ENCODE measurements at regions not wholly inside any gene's neighbourhood (a gene's known extent, or its start where the extent isn't known, plus 50 kb on each side); places are given as distances from the start of the nearest gene placed in this dataset.

- H3K79me1 ChIP-seq (ENCODE audit: low read depth, low read length) = no peaks in the 10 kb centered on the region
- no peak overlapping the region for H3K4me2 ChIP-seq (ENCODE audit: insufficient read depth, low read length, poor library complexity, severe bottlenecking)
- no peak overlapping the region for H3K23ac ChIP-seq (ENCODE audit: low read depth, low read length, poor library complexity)
- no peak overlapping the region for H2BK5ac ChIP-seq (ENCODE audit: low read length)
- no peaks in the 10 kb centered on the region for H3K4me1 ChIP-seq (ENCODE audit: control insufficient read depth in 2 of 2, insufficient read depth in 1 of 2, low read depth in 1 of 2, low read length in 2 of 2)
- DNase-seq (ENCODE audit: low spot score) = no peak
- H2BK15ac ChIP-seq (ENCODE audit: low read length) = no peak overlapping the region
- no peak overlapping the region for H2BK12ac ChIP-seq (ENCODE audit: low read length)
- H3K14ac ChIP-seq (ENCODE audit: low read length) = no peak overlapping the region
- no peaks in the 10 kb centered on the region for H3K27me3 ChIP-seq (ENCODE audit: control insufficient read depth in 3 of 3, insufficient read depth in 3 of 3, low read depth in 1 of 3, low read length in 3 of 3)
- no peak overlapping the region for H3K4ac ChIP-seq (ENCODE audit: low read length)
- no peak overlapping the region for H3K18ac ChIP-seq (ENCODE audit: low read length)
- H3K4me3 ChIP-seq (ENCODE audit: low read length in 2 of 2) = no peak overlapping the region
- no peaks in the 10 kb centered on the region for H3K36me3 ChIP-seq (replicated peaks in 1 of 2; ENCODE audit: control insufficient read depth in 2 of 2, insufficient read depth in 2 of 2, low read length in 2 of 2)
- no peak overlapping the region for H2AFZ ChIP-seq (ENCODE audit: low read length)
- no peak overlapping the region for H4K91ac ChIP-seq (ENCODE audit: low read depth, low read length, poor library complexity)
- H3K27ac ChIP-seq (replicated peaks; ENCODE audit: low read length) = no peak overlapping the region
- H2BK120ac ChIP-seq (ENCODE audit: low read depth, low read length) = no peak overlapping the region
- no peak overlapping the region for H3K9ac ChIP-seq (ENCODE audit: low read depth, low read length, poor library complexity)
- no peak overlapping the region for H2AK5ac ChIP-seq (ENCODE audit: low read depth, low read length)
- no peaks in the 10 kb centered on the region for H3K9me3 ChIP-seq (replicated peaks in 1 of 2; ENCODE audit: control insufficient read depth in 2 of 2, insufficient read depth in 1 of 2, low read depth in 1 of 2, low read length in 2 of 2)
- WGBS, 2 donors (ENCODE audit: extremely low coverage in 2 of 2, insufficient read length in 2 of 2, insufficient replicate concordance in 1 of 2) = no CpG with 5 or more reads among the region's 1 CpG
- no peak overlapping the region for H4K8ac ChIP-seq (ENCODE audit: low read depth, low read length)
These were observed 67.2 kb upstream of the PHACTR1 start for GRCh38 chr6:12649325-12649724.

DNA sequence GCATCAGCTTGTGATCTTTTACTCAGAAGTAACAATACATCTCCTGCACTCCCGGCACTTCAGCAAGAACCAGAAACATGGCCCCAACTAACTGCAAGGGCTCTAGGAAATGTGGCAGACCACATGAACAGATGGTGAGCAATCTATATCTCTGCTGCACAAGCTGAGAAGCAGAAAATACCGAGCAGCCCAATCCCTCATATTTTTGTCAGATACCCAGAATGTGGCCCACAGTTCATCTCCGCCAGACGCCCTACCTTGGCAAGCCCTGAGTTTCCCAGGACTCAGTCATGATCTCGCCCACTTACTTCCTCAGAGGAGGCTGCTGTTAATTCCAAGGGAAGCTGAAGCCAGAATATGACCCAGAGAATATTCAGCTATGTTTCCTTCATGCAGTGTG, 63.1 kb upstream of the PHACTR1 start:
- Histone ChIP-seq H2BK15ac (ENCODE audit: low read length) (no peak overlapping the region), H2BK12ac (ENCODE audit: low read length) (no peak overlapping the region), H3K18ac (ENCODE audit: low read length) (no peak overlapping the region), H4K91ac (ENCODE audit: low read depth, low read length, poor library complexity) (no peak overlapping the region), H3K79me1 (ENCODE audit: low read depth, low read length) (no peaks in the 10 kb centered on the region), H3K4me2 (ENCODE audit: insufficient read depth, low read length, poor library complexity, severe bottlenecking) (no peak overlapping the region), H3K4me3 (ENCODE audit: low read length in 2 of 2) (no peak overlapping the region), H4K8ac (ENCODE audit: low read depth, low read length) (no peak overlapping the region), H3K14ac (ENCODE audit: low read length) (no peak overlapping the region), H3K4ac (ENCODE audit: low read length) (no peak overlapping the region), H3K23ac (ENCODE audit: low read depth, low read length, poor library complexity) (no peak overlapping the region), H3K27ac (replicated peaks; ENCODE audit: low read length) (no peak overlapping the region), H3K36me3 (replicated peaks in 1 of 2; ENCODE audit: control insufficient read depth in 2 of 2, insufficient read depth in 2 of 2, low read length in 2 of 2) (no peaks in the 10 kb centered on the region), H2BK5ac (ENCODE audit: low read length) (no peak overlapping the region), H3K4me1 (ENCODE audit: control insufficient read depth in 2 of 2, insufficient read depth in 1 of 2, low read depth in 1 of 2, low read length in 2 of 2) (peaks cover 1 to 6% of the 10 kb centered on the region in 2 donors), H3K27me3 (ENCODE audit: control insufficient read depth in 3 of 3, insufficient read depth in 3 of 3, low read depth in 1 of 3, low read length in 3 of 3) (peaks cover 0 to 3% (median 0%) of the 10 kb centered on the region in 3 experiments), H2BK120ac (ENCODE audit: low read depth, low read length) (no peak overlapping the region), H2AFZ (ENCODE audit: low read length) (no peak overlapping the region), H3K9ac (ENCODE audit: low read depth, low read length, poor library complexity) (no peak overlapping the region), H3K9me3 (replicated peaks in 1 of 2; ENCODE audit: control insufficient read depth in 2 of 2, insufficient read depth in 1 of 2, low read depth in 1 of 2, low read length in 2 of 2) (no peaks in the 10 kb centered on the region), H2AK5ac (ENCODE audit: low read depth, low read length) (no peak overlapping the region)
- no CpG with 5 or more reads among the region's 5 CpGs for WGBS, 2 donors (ENCODE audit: extremely low coverage in 2 of 2, insufficient read length in 2 of 2, insufficient replicate concordance in 1 of 2)
- DNase-seq (ENCODE audit: low spot score) = no peak

GRCh38 chr6:12654107-12654506, 62.5 kb upstream of the PHACTR1 start:
- H3K23ac ChIP-seq (ENCODE audit: low read depth, low read length, poor library complexity) = no peak overlapping the region
- no peak overlapping the region for H2BK120ac ChIP-seq (ENCODE audit: low read depth, low read length)
- H2AK5ac ChIP-seq (ENCODE audit: low read depth, low read length) = no peak overlapping the region

DNA sequence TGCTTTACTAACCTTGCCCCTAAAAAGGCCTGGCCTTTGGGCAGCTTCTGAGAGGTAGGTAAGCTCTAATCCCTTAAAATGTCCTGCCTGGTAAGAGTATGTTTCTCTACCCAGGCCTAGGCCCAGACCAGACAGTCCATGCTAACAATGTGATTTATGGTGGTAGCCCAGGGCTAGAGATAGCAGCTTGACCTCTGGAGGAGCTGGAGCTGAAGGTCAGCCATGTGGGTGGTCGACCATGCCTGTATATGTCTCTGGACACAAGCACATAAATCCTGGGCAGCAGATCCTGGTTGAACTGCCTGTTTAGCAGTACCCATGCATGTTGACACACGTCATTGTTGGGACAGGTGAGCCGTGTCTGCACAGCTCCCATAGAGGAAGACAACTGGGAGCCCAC, 62.1 kb upstream of the PHACTR1 start:
- no peaks in the 10 kb centered on the region for H3K79me1 ChIP-seq (ENCODE audit: low read depth, low read length)
- peaks cover 0 to 3% (median 0%) of the 10 kb centered on the region in 3 experiments for H3K27me3 ChIP-seq (ENCODE audit: control insufficient read depth in 3 of 3, insufficient read depth in 3 of 3, low read depth in 1 of 3, low read length in 3 of 3)
- H3K9ac ChIP-seq (ENCODE audit: low read depth, low read length, poor library complexity) = no peak overlapping the region
- no peak overlapping the region for H3K18ac ChIP-seq (ENCODE audit: low read length)
- peaks cover 1 to 6% of the 10 kb centered on the region in 2 donors for H3K4me1 ChIP-seq (ENCODE audit: control insufficient read depth in 2 of 2, insufficient read depth in 1 of 2, low read depth in 1 of 2, low read length in 2 of 2)
- H2BK120ac ChIP-seq (ENCODE audit: low read depth, low read length) = no peak overlapping the region
- no peak overlapping the region for H2BK12ac ChIP-seq (ENCODE audit: low read length)
- no peak overlapping the region for H3K4ac ChIP-seq (ENCODE audit: low read length)
- no peaks in the 10 kb centered on the region for H3K9me3 ChIP-seq (replicated peaks in 1 of 2; ENCODE audit: control insufficient read depth in 2 of 2, insufficient read depth in 1 of 2, low read depth in 1 of 2, low read length in 2 of 2)
- no peak overlapping the region for H3K4me3 ChIP-seq (ENCODE audit: low read length in 2 of 2)
- no peak overlapping the region for H2BK5ac ChIP-seq (ENCODE audit: low read length)
- H3K23ac ChIP-seq (ENCODE audit: low read depth, low read length, poor library complexity) = no peak overlapping the region
- no peak overlapping the region for H3K27ac ChIP-seq (replicated peaks; ENCODE audit: low read length)
- no peak overlapping the region for H2AK5ac ChIP-seq (ENCODE audit: low read depth, low read length)
- no peak overlapping the region for H2BK15ac ChIP-seq (ENCODE audit: low read length)
- no peak overlapping the region for H3K4me2 ChIP-seq (ENCODE audit: insufficient read depth, low read length, poor library complexity, severe bottlenecking)
- no peak overlapping the region for H2AFZ ChIP-seq (ENCODE audit: low read length)
- H3K36me3 ChIP-seq (replicated peaks in 1 of 2; ENCODE audit: control insufficient read depth in 2 of 2, insufficient read depth in 2 of 2, low read length in 2 of 2) = no peaks in the 10 kb centered on the region
- H3K14ac ChIP-seq (ENCODE audit: low read length) = no peak overlapping the region
- DNase-seq (ENCODE audit: low spot score) = no peak
- no peak overlapping the region for H4K8ac ChIP-seq (ENCODE audit: low read depth, low read length)
- WGBS, 2 donors (ENCODE audit: extremely low coverage in 2 of 2, insufficient read length in 2 of 2, insufficient replicate concordance in 1 of 2) = no CpG with 5 or more reads among the region's 3 CpGs
- no peak overlapping the region for H4K91ac ChIP-seq (ENCODE audit: low read depth, low read length, poor library complexity)

More at GRCh38 chr6:12654107-12654506, 62.5 kb upstream of the PHACTR1 start:
- WGBS, 2 donors (ENCODE audit: extremely low coverage in 2 of 2, insufficient read length in 2 of 2, insufficient replicate concordance in 1 of 2) = 96 to 100% methylated on average over 1 to 2 of the region's 3 CpGs
- H3K27ac ChIP-seq (replicated peaks; ENCODE audit: low read length) = no peak overlapping the region
- no peak overlapping the region for H3K4ac ChIP-seq (ENCODE audit: low read length)
- no peak for DNase-seq (ENCODE audit: low spot score)
- H3K4me2 ChIP-seq (ENCODE audit: insufficient read depth, low read length, poor library complexity, severe bottlenecking) = no peak overlapping the region
- no peak overlapping the region for H3K4me3 ChIP-seq (ENCODE audit: low read length in 2 of 2)
- no peaks in the 10 kb centered on the region for H3K9me3 ChIP-seq (replicated peaks in 1 of 2; ENCODE audit: control insufficient read depth in 2 of 2, insufficient read depth in 1 of 2, low read depth in 1 of 2, low read length in 2 of 2)
- no peak overlapping the region for H4K91ac ChIP-seq (ENCODE audit: low read depth, low read length, poor library complexity)
- no peak overlapping the region for H2AFZ ChIP-seq (ENCODE audit: low read length)
- H3K79me1 ChIP-seq (ENCODE audit: low read depth, low read length) = no peaks in the 10 kb centered on the region
- peaks cover 0 to 3% (median 0%) of the 10 kb centered on the region in 3 experiments for H3K27me3 ChIP-seq (ENCODE audit: control insufficient read depth in 3 of 3, insufficient read depth in 3 of 3, low read depth in 1 of 3, low read length in 3 of 3)
- no peak overlapping the region for H2BK12ac ChIP-seq (ENCODE audit: low read length)
- peaks cover 1 to 6% of the 10 kb centered on the region in 2 donors for H3K4me1 ChIP-seq (ENCODE audit: control insufficient read depth in 2 of 2, insufficient read depth in 1 of 2, low read depth in 1 of 2, low read length in 2 of 2)
- H4K8ac ChIP-seq (ENCODE audit: low read depth, low read length) = no peak overlapping the region
- no peak overlapping the region for H3K18ac ChIP-seq (ENCODE audit: low read length)
- no peak overlapping the region for H2BK15ac ChIP-seq (ENCODE audit: low read length)
- no peak overlapping the region for H3K9ac ChIP-seq (ENCODE audit: low read depth, low read length, poor library complexity)
- H3K36me3 ChIP-seq (replicated peaks in 1 of 2; ENCODE audit: control insufficient read depth in 2 of 2, insufficient read depth in 2 of 2, low read length in 2 of 2) = no peaks in the 10 kb centered on the region
- H3K14ac ChIP-seq (ENCODE audit: low read length) = no peak overlapping the region
- H2BK5ac ChIP-seq (ENCODE audit: low read length) = no peak overlapping the region
